ENCODE measurements at regions not wholly inside any gene's neighbourhood (a gene's known extent, or its start where the extent isn't known, plus 50 kb on each side); places are given as distances from the start of the nearest gene placed in this dataset.

- DNase-seq: no peak
Measured at GRCh38 chr11:112724496-112724790, 236.8 kb upstream of the NCAM1 start.

DNA sequence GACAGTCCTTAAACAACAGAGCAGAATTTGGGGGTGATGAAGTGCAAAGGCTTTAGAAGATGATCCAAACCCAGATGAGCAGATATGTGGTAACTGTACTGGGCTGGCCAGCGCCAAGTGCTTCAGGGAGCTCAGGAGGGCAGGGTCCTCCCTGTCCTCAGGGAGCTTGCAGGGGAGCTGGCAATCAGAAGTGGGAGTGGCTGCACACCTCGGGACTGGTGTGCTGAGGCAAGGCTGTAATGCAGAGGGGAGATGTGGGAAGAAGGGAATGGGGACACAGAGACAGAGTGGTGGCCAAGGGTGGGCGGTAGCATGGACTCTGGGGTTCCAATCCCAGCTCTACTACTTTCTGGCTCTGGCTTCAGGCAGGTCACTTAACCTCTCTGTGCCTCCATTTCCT, 235.6 kb upstream of the NCAM1 start:
- DNase-seq: no peak

GRCh38 chr11:112727341-112727841, 233.8 kb upstream of the NCAM1 start:
- peak; percentile 49 to 50 for DNase-seq

DNA sequence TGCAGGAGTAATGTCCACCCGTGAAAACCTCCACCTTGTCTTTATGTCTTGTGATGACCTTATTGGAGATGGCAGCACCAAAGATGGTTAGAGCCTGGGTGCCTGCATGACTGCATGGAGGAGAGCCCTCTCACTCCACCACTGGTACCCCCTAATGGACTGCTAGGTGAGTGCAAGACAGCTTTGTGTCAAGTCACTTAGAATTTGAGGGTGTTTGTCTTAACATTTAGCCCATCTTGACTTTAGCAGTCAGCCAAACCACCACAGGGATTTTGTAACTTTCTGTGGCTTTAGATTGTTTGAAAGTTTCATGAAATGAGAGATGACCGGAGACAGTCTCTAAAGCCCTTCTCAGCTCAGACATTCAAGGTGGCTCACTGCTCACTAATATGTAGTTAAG, 232.9 kb upstream of the NCAM1 start:
- DNase-seq: no peak

DNA sequence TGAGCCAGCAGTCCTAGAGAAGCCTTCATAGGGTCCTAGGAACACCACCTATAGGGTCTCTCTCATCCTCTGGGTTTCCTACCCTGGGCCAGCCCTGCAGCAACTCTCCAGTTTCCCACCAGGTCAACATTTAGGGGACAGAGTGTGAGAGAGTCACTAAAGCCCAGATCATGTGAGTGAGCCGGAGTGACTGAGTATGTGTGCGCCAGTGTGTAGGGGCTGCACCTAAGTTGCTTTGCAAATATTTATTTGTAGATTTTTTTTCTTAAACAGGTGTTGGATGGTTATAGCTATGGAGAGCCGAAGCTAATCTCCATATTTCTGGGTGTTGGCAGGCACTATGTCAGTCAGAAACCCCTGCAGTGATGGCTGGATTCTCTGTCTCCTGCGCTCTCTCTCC, 232.5 kb upstream of the NCAM1 start:
- DNase-seq: no peak

DNA sequence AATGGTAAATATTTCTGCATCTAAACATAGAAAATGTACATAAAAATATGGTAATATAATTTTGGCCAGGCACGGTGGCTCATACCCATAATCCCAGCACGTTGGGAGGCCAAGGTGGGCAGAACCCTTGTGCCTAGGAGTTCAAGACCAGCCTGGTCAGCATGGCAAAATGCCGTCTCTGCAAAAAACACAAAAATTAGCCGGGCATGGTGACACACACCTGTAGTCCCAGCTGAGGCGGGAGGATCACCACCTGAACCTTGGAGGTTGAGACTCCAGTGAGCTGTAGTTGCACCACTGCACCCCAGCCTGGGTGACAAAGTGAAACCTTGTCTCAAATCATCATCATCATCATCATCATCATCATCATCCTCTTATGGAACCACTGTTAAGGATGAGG, 230.6 kb upstream of the NCAM1 start:
- no peak for DNase-seq

- no peak for DNase-seq
Measured at GRCh38 chr11:112731538-112731937, 229.7 kb upstream of the NCAM1 start.

DNA sequence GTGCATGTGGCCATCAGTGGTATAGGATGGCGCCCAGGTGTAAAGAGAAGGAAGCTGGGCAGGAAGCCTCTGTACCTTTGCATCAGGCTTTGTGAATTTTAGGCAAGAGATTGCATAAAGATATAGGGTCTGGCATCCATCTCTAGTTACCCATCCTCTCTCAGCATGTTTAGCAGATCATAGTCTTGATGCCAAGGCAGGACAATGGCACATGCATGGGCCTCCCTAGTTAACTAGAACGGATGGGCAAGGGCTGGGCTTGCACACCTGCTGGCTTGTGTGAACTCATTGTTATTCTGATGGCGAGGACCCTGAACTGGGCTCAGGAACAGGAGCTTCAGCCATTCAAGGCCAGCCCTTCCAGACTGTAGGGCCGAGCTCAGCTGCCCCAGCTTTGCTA, 229.2 kb upstream of the NCAM1 start:
- no peak for DNase-seq

DNA sequence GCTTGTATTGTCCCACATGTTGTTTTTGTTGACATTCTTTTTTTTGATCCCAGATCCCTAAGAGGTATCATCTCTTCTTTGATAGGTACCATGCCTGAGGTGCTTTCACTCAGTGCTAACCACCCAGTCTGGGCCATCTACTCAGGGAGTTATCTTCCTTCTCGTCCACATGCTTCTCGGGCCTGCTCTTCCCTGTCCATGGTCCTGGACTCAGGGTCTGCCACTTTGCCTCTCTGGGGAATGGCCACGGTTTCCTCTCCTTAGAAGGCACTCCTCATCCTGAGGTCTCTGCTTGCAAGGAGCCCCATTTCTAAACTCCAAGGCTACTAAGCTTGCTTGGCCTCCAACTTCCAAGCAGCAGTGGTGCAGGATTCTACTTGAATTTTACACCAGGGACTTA, 227.0 kb upstream of the NCAM1 start:
- DNase-seq: peak; percentile 3 to 23

DNA sequence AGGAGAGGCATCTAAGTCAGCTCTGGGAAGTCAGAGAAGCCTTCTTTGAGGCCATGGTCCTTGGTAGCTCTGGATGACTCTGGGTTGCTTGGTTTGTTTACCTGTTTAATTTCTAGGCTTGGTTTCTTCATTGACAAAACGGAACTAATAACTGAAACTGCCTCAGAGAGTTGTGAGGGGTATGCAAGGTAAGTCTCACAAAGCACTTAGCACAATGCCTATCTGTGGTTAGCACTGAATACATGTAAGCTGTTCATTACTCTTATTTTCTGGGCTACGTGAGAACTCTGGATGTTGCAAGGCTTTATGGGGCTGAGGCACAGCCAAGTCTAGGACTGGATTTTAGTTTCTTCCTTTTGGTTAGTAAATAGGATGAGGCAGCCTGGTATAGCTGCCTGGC, 225.8 kb upstream of the NCAM1 start:
- DNase-seq: no peak

GRCh38 chr11:112744041-112744440, 217.2 kb upstream of the NCAM1 start:
- DNase-seq: no peak

DNA sequence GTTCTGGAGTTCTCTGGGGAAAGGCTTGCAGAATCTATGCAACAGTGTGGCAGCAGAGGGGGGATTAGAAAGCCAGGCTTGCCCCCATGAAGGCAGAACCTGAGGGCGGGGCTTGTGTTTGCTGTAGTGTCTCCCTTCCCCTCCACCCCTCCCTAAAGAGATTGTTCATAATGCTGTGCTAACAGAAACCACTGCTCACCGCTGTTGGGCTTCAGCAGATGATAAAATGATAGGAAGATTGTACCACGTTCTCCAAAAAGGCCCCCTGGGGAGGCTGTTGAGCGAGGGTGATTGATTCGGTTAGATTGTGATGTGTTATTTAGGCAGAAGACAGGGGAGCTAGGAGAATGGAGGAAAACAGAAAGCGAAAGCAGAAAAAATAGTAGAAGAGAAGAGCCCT, 215.2 kb upstream of the NCAM1 start:
- no peak for DNase-seq

- no peak for DNase-seq
Measured at GRCh38 chr11:112748252-112748651, 213.0 kb upstream of the NCAM1 start.

- no peak for DNase-seq
Measured at GRCh38 chr11:112748713-112749543, 212.3 kb upstream of the NCAM1 start.

DNA sequence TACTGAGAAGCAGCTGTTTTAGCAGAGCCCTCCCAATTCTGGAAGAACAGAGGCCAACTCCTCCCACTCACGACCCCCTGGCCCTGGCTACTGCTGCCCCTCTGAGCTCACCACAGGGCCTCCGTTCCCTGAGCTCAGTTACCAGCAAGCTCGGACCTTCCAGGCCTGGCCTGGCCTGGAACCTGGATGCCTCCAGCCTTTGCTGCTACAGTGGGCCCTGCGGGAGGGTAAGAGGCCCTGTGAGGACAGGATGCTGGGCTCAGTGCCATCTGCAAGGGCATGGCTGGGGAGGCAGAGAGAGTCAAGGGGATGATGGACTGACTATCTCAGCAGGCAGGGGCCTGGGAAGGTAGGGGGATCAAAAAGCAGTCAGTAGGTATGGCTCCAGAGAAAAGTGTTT, 209.9 kb upstream of the NCAM1 start:
- no peak for DNase-seq

DNA sequence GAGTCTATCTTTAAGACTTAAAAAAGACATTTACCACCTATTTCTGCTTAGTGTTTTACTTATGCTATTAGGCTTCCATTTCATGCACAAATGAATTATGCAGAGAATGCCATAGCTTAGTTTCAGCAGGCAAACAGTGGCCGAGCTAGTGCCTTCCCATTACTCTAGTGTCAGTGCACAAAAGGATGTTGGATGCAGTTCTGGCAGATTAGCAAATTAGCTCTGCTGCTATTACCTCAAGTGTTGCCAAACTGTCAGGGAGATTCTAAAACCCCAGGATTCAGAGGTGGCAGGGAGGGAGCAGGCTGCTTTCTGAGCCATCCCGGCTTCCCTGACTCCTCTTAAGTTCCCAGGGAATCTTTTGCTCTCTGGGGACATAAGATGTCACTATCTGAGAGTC, 209.4 kb upstream of the NCAM1 start:
- DNase-seq: no peak

DNA sequence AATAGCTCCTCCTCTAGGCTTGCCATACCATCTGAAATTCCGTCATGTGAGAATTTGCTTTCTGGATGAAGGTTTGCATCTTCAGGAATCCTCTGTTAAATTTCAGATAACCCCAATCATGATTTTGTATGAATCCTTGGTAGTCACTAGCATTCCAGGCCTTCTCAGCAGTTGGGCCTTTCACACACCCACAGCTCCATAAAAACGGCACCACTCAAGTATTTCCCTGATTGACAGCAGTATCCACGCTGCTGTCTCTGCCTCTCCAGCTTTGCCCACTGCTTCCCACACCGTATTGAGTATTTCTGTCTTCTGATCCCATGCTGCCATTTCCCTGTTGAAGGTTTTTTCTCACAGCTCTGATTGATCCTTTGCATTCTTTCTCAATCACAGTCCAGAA, 208.7 kb upstream of the NCAM1 start:
- DNase-seq: no peak

- DNase-seq: no peak
Measured at GRCh38 chr11:112753706-112754105, 207.5 kb upstream of the NCAM1 start.

GRCh38 chr11:112759418-112759817, 201.8 kb upstream of the NCAM1 start:
- DNase-seq: no peak

DNA sequence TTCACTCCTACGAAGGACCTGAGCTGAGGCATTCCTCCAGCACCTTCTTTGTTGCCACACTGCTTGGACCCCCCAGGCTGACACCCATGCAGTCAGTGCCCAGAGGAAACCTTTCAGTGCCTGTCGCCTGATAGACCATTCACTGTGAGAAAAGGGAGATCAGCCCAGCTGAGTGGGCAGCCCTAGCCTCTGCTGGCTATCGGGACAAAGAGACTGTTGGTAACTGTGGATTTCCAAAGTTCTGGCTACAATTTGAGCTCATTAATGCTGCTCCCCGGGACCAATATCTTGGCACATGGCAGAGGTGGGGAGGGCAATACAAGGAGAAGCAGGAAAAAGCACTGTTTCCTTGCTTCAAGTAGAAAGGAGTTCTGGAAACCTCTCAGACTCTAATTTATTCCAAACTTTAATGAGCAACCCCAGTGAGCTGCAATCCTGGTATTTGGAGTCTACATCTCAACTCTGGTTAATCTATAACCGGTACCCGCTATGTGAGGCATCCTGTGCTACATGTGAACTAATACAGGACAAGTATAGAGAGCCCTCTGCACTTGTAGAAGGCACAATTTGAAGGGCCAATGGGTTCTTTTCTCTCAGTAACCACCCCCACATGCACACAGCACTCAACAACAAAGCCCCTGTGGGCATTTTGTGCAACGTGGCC, 200.7 kb upstream of the NCAM1 start:
- no peak for DNase-seq

- no peak for DNase-seq
Measured at GRCh38 chr11:112761911-112762706, 199.1 kb upstream of the NCAM1 start.

DNA sequence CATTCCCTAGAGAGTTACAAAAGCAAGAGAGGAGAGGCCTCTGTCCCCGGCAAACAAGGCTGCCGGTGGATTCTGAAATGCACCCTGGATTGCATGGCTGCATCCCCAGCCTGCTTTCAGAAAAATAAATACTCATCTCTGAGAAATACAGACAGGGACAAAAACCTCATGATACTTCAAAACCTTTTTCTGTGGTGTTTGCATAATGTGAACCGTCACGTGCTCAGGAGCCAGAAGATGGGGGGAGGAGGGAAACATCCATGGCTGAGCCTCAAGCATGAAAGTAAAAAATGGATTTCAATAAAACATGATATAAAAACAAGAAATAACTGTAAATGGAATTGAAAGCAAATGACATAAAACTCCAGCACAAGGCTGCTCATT, 198.5 kb upstream of the NCAM1 start:
- no peak for DNase-seq

- DNase-seq: no peak
Measured at GRCh38 chr11:112765337-112765736, 195.9 kb upstream of the NCAM1 start.

DNA sequence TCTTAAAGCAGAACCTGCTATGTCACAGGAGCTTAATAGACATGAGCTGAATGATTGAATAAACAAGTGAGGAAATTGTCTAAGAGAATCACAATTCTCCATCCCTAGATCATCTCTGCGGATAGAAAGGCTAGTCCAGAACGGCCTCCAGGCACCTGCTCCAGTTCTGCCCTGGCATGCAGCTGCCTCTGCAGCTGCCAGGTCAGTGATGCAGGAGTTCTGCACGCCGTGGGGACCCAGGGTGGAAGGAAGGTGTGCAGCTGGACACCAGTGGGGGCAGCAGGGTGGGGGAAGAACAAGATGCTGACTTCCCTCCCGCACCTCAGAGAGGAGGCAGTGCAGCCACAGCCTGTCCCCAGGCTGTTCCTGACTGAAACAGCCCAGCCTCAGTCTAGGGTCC, 192.1 kb upstream of the NCAM1 start:
- no peak for DNase-seq
